C4-2B (cell line): ENCODE measurements at regions not wholly inside any gene's neighbourhood (a gene's known extent, or its start where the extent isn't known, plus 50 kb on each side); places are given as distances from the start of the nearest gene placed in this dataset.

Experiments used
- H3K27ac ChIP-seq: fragments of 450-650 bp; 2 replicates; pipeline ENCODE4 v1.5.1; 2017
- CTCF ChIP-seq: fragments of 450-650 bp; conservative IDR thresholded peaks from 2 replicates; pipeline ENCODE4 v1.5.1; 2017; ENCODE audit warnings: mild to moderate bottlenecking
- ZFX ChIP-seq: fragments of 450-650 bp; IDR thresholded peaks from 2 replicates; pipeline ENCODE4 v1.6.1; 2017

- no peak overlapping the region for H3K27ac ChIP-seq
- TF ChIP-seq ZFX: no peak
- no peak for TF ChIP-seq CTCF
These were observed 323.8 kb upstream of the DNAJC19 start for GRCh38 chr3:181313335-181313734.

GRCh38 chr3:181311186-181311585 is 321.6 kb upstream of the DNAJC19 start:
- no peak overlapping the region for H3K27ac ChIP-seq
- TF ChIP-seq CTCF (no peak), ZFX (no peak)

- H3K27ac ChIP-seq: no peak overlapping the region
- TF ChIP-seq ZFX: no peak
- TF ChIP-seq CTCF: no peak
These were observed 313.4 kb upstream of the DNAJC19 start for GRCh38 chr3:181302960-181303359.

GRCh38 chr3:181300033-181300432 is 310.5 kb upstream of the DNAJC19 start:
- no peak for TF ChIP-seq ZFX
- H3K27ac ChIP-seq: no peak overlapping the region

GRCh38 chr3:181298421-181298820 is 308.9 kb upstream of the DNAJC19 start:
- H3K27ac ChIP-seq: no peak overlapping the region
- TF ChIP-seq CTCF (no peak), ZFX (no peak)

GRCh38 chr3:181292984-181293383 is 303.4 kb upstream of the DNAJC19 start:
- TF ChIP-seq ZFX (no peak), CTCF (no peak)
- H3K27ac ChIP-seq: no peak overlapping the region

GRCh38 chr3:181290941-181291340 is 301.4 kb upstream of the DNAJC19 start:
- H3K27ac ChIP-seq: no peak overlapping the region
- TF ChIP-seq ZFX (no peak), CTCF (no peak)

- TF ChIP-seq ZFX: no peak
- TF ChIP-seq CTCF: no peak
- H3K27ac ChIP-seq: no peak overlapping the region
These were observed 299.8 kb upstream of the DNAJC19 start for GRCh38 chr3:181289306-181289705.
